Endothelial cell of umbilical vein (primary cell): ENCODE measurements at regions not wholly inside any gene's neighbourhood (a gene's known extent, or its start where the extent isn't known, plus 50 kb on each side); places are given as distances from the start of the nearest gene placed in this dataset.

Source experiments
- EZH2 ChIP-seq: IDR thresholded peaks from 2 replicates; pipeline ENCODE4 v1.6.1; 2012; ENCODE audit warnings: borderline replicate concordance, low read depth, mild to moderate bottlenecking, moderate library complexity, low read length, inconsistent platforms; ENCODE audit not compliant: severe bottlenecking
- JUN ChIP-seq: IDR thresholded peaks from 2 replicates; pipeline ENCODE4 v1.6.1; 2011; ENCODE audit warnings: borderline replicate concordance, low read depth; ENCODE audit not compliant: insufficient read length, insufficient read depth
- MYC ChIP-seq: IDR thresholded peaks from one replicate; pipeline ENCODE4 v1.6.1; 2011; ENCODE audit warnings: mild to moderate bottlenecking, low read depth, low read length
- POLR2A ChIP-seq: IDR thresholded peaks from 2 replicates; pipeline ENCODE4 v1.6.1; 2012; ENCODE audit warnings: low read depth, mild to moderate bottlenecking, control low read depth, low read length
- POLR2AphosphoS5 ChIP-seq: IDR thresholded peaks from 2 replicates; pipeline ENCODE4 v1.6.1; 2012; ENCODE audit warnings: low read depth, mild to moderate bottlenecking, control low read depth, low read length, moderate library complexity; ENCODE audit not compliant: insufficient read depth
- TF ChIP-seq, protein P1 (sequence below), 2 donors: IDR thresholded peaks; 1 replicate in 1 of 2; 2 replicates in 1 of 2; pipeline ENCODE4 v1.5.1; 2011; ENCODE audit warnings: low read length in 2 of 2, mild to moderate bottlenecking in 2 of 2, moderate library complexity in 2 of 2, control low read depth in 1 of 2, inconsistent platforms in 1 of 2, low read depth in 1 of 2; ENCODE audit not compliant: insufficient read depth in 1 of 2; ENCODE audit errors: extremely low read depth in 1 of 2
- TF ChIP-seq, protein P2 (sequence below): IDR thresholded peaks from 2 replicates; pipeline ENCODE4 v1.6.1; 2011; ENCODE audit not compliant: insufficient read depth, insufficient read length

DNA sequence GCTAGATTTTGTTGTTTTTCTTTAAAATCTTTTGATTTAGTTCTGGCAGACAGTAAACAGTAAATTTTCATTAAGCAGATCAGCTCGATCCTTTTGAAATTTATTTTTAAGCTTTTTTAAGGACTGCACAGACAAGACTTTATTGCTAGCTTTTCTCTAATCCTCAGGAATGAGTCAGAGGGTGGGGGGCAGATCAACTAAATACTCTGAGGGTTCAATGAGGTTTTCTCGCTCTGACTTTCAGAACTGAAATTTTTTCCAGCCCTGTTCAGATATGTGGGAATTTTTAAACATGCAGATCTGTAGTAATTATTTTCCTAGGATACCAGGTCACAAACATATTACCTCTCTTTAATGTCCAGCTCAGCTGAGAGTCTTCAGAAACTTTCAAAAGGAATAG is 977.2 kb downstream of the CDH11 start:
- TF ChIP-seq, protein P1, sequence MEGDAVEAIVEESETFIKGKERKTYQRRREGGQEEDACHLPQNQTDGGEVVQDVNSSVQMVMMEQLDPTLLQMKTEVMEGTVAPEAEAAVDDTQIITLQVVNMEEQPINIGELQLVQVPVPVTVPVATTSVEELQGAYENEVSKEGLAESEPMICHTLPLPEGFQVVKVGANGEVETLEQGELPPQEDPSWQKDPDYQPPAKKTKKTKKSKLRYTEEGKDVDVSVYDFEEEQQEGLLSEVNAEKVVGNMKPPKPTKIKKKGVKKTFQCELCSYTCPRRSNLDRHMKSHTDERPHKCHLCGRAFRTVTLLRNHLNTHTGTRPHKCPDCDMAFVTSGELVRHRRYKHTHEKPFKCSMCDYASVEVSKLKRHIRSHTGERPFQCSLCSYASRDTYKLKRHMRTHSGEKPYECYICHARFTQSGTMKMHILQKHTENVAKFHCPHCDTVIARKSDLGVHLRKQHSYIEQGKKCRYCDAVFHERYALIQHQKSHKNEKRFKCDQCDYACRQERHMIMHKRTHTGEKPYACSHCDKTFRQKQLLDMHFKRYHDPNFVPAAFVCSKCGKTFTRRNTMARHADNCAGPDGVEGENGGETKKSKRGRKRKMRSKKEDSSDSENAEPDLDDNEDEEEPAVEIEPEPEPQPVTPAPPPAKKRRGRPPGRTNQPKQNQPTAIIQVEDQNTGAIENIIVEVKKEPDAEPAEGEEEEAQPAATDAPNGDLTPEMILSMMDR (IDR thresholded peaks at IDR 0.05; ENCODE audit: extremely low read depth in 1 of 2, insufficient read depth in 1 of 2, low read depth in 1 of 2, low read length in 2 of 2), result no peak
- TF ChIP-seq, protein P2, sequence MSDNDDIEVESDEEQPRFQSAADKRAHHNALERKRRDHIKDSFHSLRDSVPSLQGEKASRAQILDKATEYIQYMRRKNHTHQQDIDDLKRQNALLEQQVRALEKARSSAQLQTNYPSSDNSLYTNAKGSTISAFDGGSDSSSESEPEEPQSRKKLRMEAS, result no peak
- TF ChIP-seq MYC (no peak), POLR2AphosphoS5 (no peak), EZH2 (no peak), POLR2A (no peak), JUN (no peak)
